Lower leg skin (tissue), 3 donors: ENCODE measurements at regions not wholly inside any gene's neighbourhood (a gene's known extent, or its start where the extent isn't known, plus 50 kb on each side); places are given as distances from the start of the nearest gene placed in this dataset.

ENCODE experiments used
- POLR2A ChIP-seq, 2 donors: fragments of 450-650 bp; IDR thresholded peaks; one replicate each; pipeline ENCODE4 v1.6.1; 2016 to 2017; ENCODE audit warnings: antibody characterized with exemption in 2 of 2, mild to moderate bottlenecking in 1 of 2, moderate library complexity in 1 of 2
- TF ChIP-seq, protein P1 (sequence below), 3 donors: fragments of 450-650 bp; IDR thresholded peaks; one replicate each; pipeline ENCODE4 v1.5.1; 2016; ENCODE audit warnings: antibody characterized with exemption in 3 of 3, mild to moderate bottlenecking in 3 of 3, moderate library complexity in 2 of 3

- no peak for TF ChIP-seq POLR2A (IDR thresholded peaks at IDR 0.05)
- TF ChIP-seq, protein P1, sequence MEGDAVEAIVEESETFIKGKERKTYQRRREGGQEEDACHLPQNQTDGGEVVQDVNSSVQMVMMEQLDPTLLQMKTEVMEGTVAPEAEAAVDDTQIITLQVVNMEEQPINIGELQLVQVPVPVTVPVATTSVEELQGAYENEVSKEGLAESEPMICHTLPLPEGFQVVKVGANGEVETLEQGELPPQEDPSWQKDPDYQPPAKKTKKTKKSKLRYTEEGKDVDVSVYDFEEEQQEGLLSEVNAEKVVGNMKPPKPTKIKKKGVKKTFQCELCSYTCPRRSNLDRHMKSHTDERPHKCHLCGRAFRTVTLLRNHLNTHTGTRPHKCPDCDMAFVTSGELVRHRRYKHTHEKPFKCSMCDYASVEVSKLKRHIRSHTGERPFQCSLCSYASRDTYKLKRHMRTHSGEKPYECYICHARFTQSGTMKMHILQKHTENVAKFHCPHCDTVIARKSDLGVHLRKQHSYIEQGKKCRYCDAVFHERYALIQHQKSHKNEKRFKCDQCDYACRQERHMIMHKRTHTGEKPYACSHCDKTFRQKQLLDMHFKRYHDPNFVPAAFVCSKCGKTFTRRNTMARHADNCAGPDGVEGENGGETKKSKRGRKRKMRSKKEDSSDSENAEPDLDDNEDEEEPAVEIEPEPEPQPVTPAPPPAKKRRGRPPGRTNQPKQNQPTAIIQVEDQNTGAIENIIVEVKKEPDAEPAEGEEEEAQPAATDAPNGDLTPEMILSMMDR (IDR thresholded peaks at IDR 0.05): no peak
These were observed 333.8 kb downstream of the PTPRU start for GRCh38 chr1:29569971-29570634.
